ENCODE measurements at regions not wholly inside any gene's neighbourhood (a gene's known extent, or its start where the extent isn't known, plus 50 kb on each side); places are given as distances from the start of the nearest gene placed in this dataset.

- no peaks in the 10 kb centered on the region for H3K9me3 ChIP-seq (ENCODE audit: low read length)
- no peak overlapping the region for H2AFZ ChIP-seq (ENCODE audit: low read length)
- H3K4me2 ChIP-seq (ENCODE audit: low read depth, low read length) = no peak overlapping the region
- ATAC-seq (no peak), FAIRE-seq (no peak), DNase-seq (ENCODE audit: low spot score) (no peak)
- H3K79me2 ChIP-seq (ENCODE audit: insufficient read depth, low read length) = no peaks in the 10 kb centered on the region
- ChIA-PET POLR2A (no interaction called here), CTCF (ENCODE audit: low intra/inter-chr PET ratio, low total read pairs) (no interaction called here)
- no TSS peak for BruUV-seq (replicated peaks)
- intact Hi-C loops (cut with micrococcal nuclease; ENCODE audit: unreplicated experiment) (no loop called here), in situ Hi-C loops (cut with HindIII; ENCODE audit: extremely low pct_ligation_motif_present, low pct_unique_long_range_greater_than_20kb) (no loop called here)
- no peak overlapping the region for H3K27ac ChIP-seq (ENCODE audit: extremely low read length, insufficient read depth, low read length)
- no peak overlapping the region for H3K4me3 ChIP-seq (replicated peaks in 1 of 3; ENCODE audit: insufficient read depth in 1 of 3, low read depth in 2 of 3, low read length in 3 of 3)
- H4K20me1 ChIP-seq (ENCODE audit: insufficient read depth, low read length) = no peaks in the 10 kb centered on the region
- TF ChIP-seq ZNF513 (CRISPR knock-in tag; conservative IDR thresholded peaks at IDR 0.05) (no peak), TRIM22 (IDR thresholded peaks at IDR 0.05) (no peak), TEF (CRISPR knock-in tag; IDR thresholded peaks at IDR 0.05) (no peak), SALL2 (CRISPR knock-in tag; IDR thresholded peaks at IDR 0.05) (no peak), NR3C1 (CRISPR knock-in tag; IDR thresholded peaks at IDR 0.05) (no peak), KLF6 (CRISPR knock-in tag; IDR thresholded peaks at IDR 0.05) (no peak), CEBPZ (IDR thresholded peaks at IDR 0.05; ENCODE audit: low read length) (no peak), GATA4 (IDR thresholded peaks at IDR 0.05; ENCODE audit: borderline replicate concordance, low read depth) (no peak), EHMT2 (IDR thresholded peaks at IDR 0.05; ENCODE audit: borderline replicate concordance, low read depth, low read length) (no peak), TEAD3 (CRISPR knock-in tag; optimal IDR thresholded peaks at IDR 0.05; ENCODE audit: borderline replicate concordance) (no peak), ZNF350 (CRISPR knock-in tag; IDR thresholded peaks at IDR 0.05; ENCODE audit: borderline replicate concordance, low read depth) (no peak), ETV6 (CRISPR knock-in tag; conservative IDR thresholded peaks at IDR 0.05) (no peak), ZNF572 (CRISPR knock-in tag; IDR thresholded peaks at IDR 0.05) (no peak)
- H3K36me3 ChIP-seq (replicated peaks in 1 of 2; ENCODE audit: control insufficient read depth in 1 of 2, insufficient read depth in 2 of 2, low read length in 2 of 2) = no peaks in the 10 kb centered on the region
- H3K27me3 ChIP-seq (ENCODE audit: control insufficient read depth in 1 of 2, insufficient read depth in 2 of 2, low read length in 2 of 2) = no peaks in the 10 kb centered on the region
- 38% methylated on average over 5 of the region's 5 CpGs for WGBS (ENCODE audit: low lambda C conversion rate)
- no peak overlapping the region for H3K9ac ChIP-seq (ENCODE audit: insufficient read depth, low read depth, low read length)
- H3K4me1 ChIP-seq (ENCODE audit: insufficient read depth, low read length) = no peaks in the 10 kb centered on the region
These were observed 124.0 kb downstream of the MAF start for GRCh38 chr16:79476580-79476979.
